Colonic mucosa (tissue), 4 donors: ENCODE measurements at regions not wholly inside any gene's neighbourhood (a gene's known extent, or its start where the extent isn't known, plus 50 kb on each side); places are given as distances from the start of the nearest gene placed in this dataset.

Experiments
- DNase-seq: peaks from one replicate; pipeline ENCODE4 v3.0.0-alpha.2; 2020
- H3K27ac ChIP-seq: fragments of 200-600 bp; one replicate; pipeline ENCODE4 v1.8.0; 2021
- H3K27me3 ChIP-seq: fragments of 200-600 bp; one replicate; pipeline ENCODE4 v1.8.0; 2021
- H3K36me3 ChIP-seq: fragments of 200-600 bp; one replicate; pipeline ENCODE4 v1.8.0; 2021
- H3K4me1 ChIP-seq: fragments of 200-600 bp; one replicate; pipeline ENCODE4 v1.8.0; 2021; ENCODE audit warnings: mild to moderate bottlenecking
- H3K4me3 ChIP-seq: fragments of 200-600 bp; one replicate; pipeline ENCODE4 v1.8.0; 2021
- H3K9ac ChIP-seq, 2 donors: one replicate each; pipeline ENCODE4 v1.7.0; 2013; ENCODE audit warnings: control low read depth in 2 of 2, low read depth in 2 of 2, low read length in 2 of 2
- H3K9me3 ChIP-seq: fragments of 200-600 bp; one replicate; pipeline ENCODE4 v1.8.0; 2021
- CTCF ChIP-seq: fragments of 200-600 bp; IDR thresholded peaks from one replicate; pipeline ENCODE4 v1.8.0; 2022; ENCODE audit warnings: antibody characterized with exemption, mild to moderate bottlenecking
- intact Hi-C: fragments of 100-400 bp; cut with DNase I; formaldehyde crosslinking; loops from one replicate; pipeline ENCODE4 v1.14.1; 2022
- donor health status: healthy.
- donor health status: DM: no; HTN: no; CAD: no.
- donor health status: DM: no; HTN: no; CAD: no.

DNA sequence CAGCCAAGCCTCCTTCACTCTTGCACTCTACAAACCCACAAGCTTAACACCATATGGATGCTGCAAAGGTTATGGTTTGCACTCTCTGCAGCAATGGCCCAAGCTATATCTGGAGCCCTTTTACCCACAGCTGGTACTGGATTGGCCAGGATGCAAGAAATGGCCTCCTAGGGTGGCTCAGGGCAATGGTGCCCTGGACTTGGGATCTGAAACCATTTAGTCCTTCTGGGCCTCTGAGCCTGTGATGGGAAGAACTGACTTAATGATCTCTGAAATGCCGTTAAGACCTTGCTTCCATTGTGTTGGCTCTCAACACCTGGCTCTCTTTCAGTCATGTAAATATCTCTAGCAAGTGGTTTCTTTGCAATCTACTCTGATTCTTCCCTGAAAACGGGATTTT lies 626.0 kb downstream of the KCTD8 start:
- DNase-seq = no peak
- Histone ChIP-seq H3K9ac (no peak overlapping the region), H3K27ac (no peak overlapping the region), H3K9me3 (no peaks in the 10 kb centered on the region), H3K36me3 (no peaks in the 10 kb centered on the region), H3K4me3 (no peak overlapping the region), H3K27me3 (no peaks in the 10 kb centered on the region), H3K4me1 (no peaks in the 10 kb centered on the region)
- intact Hi-C loops = no loop called here
- TF ChIP-seq CTCF = no peak

DNA sequence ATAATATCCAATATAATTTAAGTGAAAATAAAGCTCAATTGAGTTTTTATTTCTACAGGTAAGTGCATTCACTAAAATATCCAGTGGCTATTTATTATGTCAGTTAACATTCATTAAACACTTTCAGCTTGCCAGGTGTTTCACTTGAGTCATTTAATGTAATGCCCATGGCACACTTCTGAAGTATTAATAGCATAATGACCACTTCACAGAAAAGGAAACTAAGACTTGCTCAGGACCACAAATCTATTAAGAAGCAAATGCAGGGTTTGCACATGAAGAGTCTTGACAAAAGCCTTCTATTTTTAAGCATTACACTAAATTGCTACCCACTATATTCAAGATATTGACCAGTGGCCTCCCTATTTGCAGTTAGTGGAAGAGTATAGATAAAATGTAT lies 612.7 kb downstream of the KCTD8 start:
- Histone ChIP-seq H3K9me3 (no peaks in the 10 kb centered on the region), H3K9ac (no peak overlapping the region), H3K27me3 (no peaks in the 10 kb centered on the region), H3K27ac (no peak overlapping the region), H3K4me3 (no peak overlapping the region), H3K4me1 (no peaks in the 10 kb centered on the region), H3K36me3 (no peaks in the 10 kb centered on the region)
- TF ChIP-seq CTCF = no peak
- no peak for DNase-seq
- intact Hi-C loops = no loop called here

DNA sequence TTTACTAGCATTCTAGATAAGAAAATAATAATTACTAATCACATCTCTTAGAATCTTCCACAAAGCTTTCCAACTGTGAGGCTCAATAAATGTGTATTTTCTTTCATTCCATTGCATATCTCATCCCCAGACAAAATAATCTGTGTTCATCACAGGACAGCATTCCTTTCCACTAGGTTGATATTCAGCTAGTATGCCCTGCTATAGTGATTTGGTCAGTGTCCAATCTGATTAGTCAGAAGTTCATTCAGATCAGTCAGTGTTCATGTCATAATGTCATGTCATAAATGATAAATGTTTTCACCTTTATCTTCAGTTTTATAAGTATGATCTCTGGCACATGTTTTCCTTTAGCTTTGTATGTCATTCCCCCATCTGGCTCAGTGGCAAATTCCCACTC lies 611.4 kb downstream of the KCTD8 start:
- no peak for DNase-seq
- Histone ChIP-seq H3K36me3 (no peaks in the 10 kb centered on the region), H3K27me3 (no peaks in the 10 kb centered on the region), H3K9me3 (no peaks in the 10 kb centered on the region), H3K4me3 (no peak overlapping the region), H3K27ac (no peak overlapping the region), H3K9ac (no peak overlapping the region), H3K4me1 (no peaks in the 10 kb centered on the region)
- intact Hi-C loops = no loop called here
- TF ChIP-seq CTCF = no peak

DNA sequence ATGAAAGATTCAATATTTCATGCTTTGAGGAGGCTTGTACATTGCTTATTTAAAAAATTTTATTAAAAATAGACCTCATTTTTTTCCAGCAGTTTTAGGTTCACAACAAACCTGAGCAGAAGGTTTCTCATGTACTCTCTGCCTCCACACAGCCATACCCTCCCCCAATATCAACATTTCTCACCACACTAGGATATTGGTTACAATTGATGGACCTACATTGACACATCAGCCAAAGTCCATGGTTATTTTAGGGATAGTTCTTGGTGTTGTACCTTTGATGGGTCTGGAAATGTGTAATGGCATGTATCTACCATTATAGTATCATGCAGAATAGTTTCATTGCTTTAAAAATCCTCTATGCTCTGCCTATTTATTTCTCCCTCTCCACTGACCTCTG lies 611.0 kb downstream of the KCTD8 start:
- no peak overlapping the region for H3K9ac ChIP-seq
- H3K27ac ChIP-seq = no peak overlapping the region
- no peak for DNase-seq
- no peak for TF ChIP-seq CTCF
- no peaks in the 10 kb centered on the region for H3K27me3 ChIP-seq
- no peaks in the 10 kb centered on the region for H3K36me3 ChIP-seq
- H3K9me3 ChIP-seq = no peaks in the 10 kb centered on the region
- H3K4me3 ChIP-seq = no peak overlapping the region
- no peaks in the 10 kb centered on the region for H3K4me1 ChIP-seq
- intact Hi-C loops = no loop called here

GRCh38 chr4:43842594-43842993 lies 606.0 kb downstream of the KCTD8 start:
- Histone ChIP-seq H3K27me3 (no peaks in the 10 kb centered on the region), H3K36me3 (no peaks in the 10 kb centered on the region), H3K4me1 (no peaks in the 10 kb centered on the region), H3K9ac (no peak overlapping the region), H3K9me3 (no peaks in the 10 kb centered on the region), H3K4me3 (no peak overlapping the region), H3K27ac (no peak overlapping the region)
- no peak for DNase-seq
- intact Hi-C loops = no loop called here
- TF ChIP-seq CTCF = no peak

- H3K9me3 ChIP-seq = no peaks in the 10 kb centered on the region
- no peak overlapping the region for H3K4me3 ChIP-seq
- no peak overlapping the region for H3K9ac ChIP-seq
- intact Hi-C loops = no loop called here
- no peaks in the 10 kb centered on the region for H3K4me1 ChIP-seq
- no peak for DNase-seq
- no peak for TF ChIP-seq CTCF
- H3K27me3 ChIP-seq = no peaks in the 10 kb centered on the region
- no peaks in the 10 kb centered on the region for H3K36me3 ChIP-seq
- H3K27ac ChIP-seq = no peak overlapping the region
These were observed 605.1 kb downstream of the KCTD8 start for GRCh38 chr4:43843501-43843900.
